Loucy (cell line): ENCODE measurements at regions not wholly inside any gene's neighbourhood (a gene's known extent, or its start where the extent isn't known, plus 50 kb on each side); places are given as distances from the start of the nearest gene placed in this dataset.

Source experiments
- EZH2phosphoT487 ChIP-seq: fragments of 200-600 bp; IDR thresholded peaks from 2 replicates; pipeline ENCODE4 v1.6.1; 2018; ENCODE audit warnings: antibody characterized with exemption, mild to moderate bottlenecking, moderate library complexity, borderline replicate concordance
- TF ChIP-seq, protein P1 (sequence below): fragments of 200-600 bp; sonication (generic); conservative IDR thresholded peaks from 2 replicates; pipeline ENCODE4 v1.5.1; 2014; ENCODE audit warnings: mild to moderate bottlenecking, antibody characterized with exemption, low read length

DNA sequence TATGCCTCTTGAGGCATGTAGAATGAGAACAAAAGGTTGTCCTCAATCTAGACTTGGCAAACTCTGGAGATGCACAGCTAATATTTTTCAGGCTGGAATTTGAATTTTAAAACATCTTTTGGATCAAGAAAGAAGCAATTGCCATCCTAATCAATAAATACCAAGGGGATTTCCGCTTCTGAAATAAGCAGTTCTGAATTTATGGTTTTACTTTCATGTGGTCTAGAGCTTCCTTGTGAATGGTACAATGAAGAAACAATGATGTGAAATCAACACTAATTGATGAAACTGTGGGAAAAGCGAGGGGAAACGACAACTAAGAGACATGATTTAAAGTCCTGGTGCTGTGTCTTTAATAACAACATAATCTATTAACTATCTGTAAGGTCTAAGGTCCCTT is 1202.7 kb downstream of the SORCS3 start:
- TF ChIP-seq, protein P1, sequence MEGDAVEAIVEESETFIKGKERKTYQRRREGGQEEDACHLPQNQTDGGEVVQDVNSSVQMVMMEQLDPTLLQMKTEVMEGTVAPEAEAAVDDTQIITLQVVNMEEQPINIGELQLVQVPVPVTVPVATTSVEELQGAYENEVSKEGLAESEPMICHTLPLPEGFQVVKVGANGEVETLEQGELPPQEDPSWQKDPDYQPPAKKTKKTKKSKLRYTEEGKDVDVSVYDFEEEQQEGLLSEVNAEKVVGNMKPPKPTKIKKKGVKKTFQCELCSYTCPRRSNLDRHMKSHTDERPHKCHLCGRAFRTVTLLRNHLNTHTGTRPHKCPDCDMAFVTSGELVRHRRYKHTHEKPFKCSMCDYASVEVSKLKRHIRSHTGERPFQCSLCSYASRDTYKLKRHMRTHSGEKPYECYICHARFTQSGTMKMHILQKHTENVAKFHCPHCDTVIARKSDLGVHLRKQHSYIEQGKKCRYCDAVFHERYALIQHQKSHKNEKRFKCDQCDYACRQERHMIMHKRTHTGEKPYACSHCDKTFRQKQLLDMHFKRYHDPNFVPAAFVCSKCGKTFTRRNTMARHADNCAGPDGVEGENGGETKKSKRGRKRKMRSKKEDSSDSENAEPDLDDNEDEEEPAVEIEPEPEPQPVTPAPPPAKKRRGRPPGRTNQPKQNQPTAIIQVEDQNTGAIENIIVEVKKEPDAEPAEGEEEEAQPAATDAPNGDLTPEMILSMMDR, result no peak
- no peak for TF ChIP-seq EZH2phosphoT487
